Skeletal muscle tissue (tissue), 4 donors: ENCODE measurements at regions not wholly inside any gene's neighbourhood (a gene's known extent, or its start where the extent isn't known, plus 50 kb on each side); places are given as distances from the start of the nearest gene placed in this dataset. TPM values are rescaled to one million over a fixed set of nuclear protein-coding genes. Genes with fewer than 3 reads are reported as not detected.

ENCODE experiments used
- H3K27ac ChIP-seq: one replicate; pipeline ENCODE4 v1.7.0; 2013; ENCODE audit warnings: mild to moderate bottlenecking, low read depth, low read length, inconsistent platforms
- H3K27me3 ChIP-seq, 3 donors: one replicate each; pipeline ENCODE4 v1.7.0; 2013; ENCODE audit warnings: low read length in 3 of 3; ENCODE audit not compliant: control insufficient read depth in 3 of 3, insufficient read depth in 3 of 3
- H3K36me3 ChIP-seq, 3 donors: one replicate each; pipeline ENCODE4 v1.7.0; 2013; ENCODE audit warnings: low read length in 3 of 3; ENCODE audit not compliant: control insufficient read depth in 3 of 3, insufficient read depth in 3 of 3
- H3K4me1 ChIP-seq, 3 donors: one replicate each; pipeline ENCODE4 v1.7.0; 2013; ENCODE audit warnings: low read length in 3 of 3, mild to moderate bottlenecking in 3 of 3; ENCODE audit not compliant: control insufficient read depth in 3 of 3, insufficient read depth in 3 of 3
- H3K4me3 ChIP-seq, 3 donors: one replicate each; pipeline ENCODE4 v1.7.0; 2013; ENCODE audit warnings: low read length in 3 of 3
- H3K9ac ChIP-seq, 3 donors: one replicate each; pipeline ENCODE4 v1.7.0; 2013; ENCODE audit warnings: low read length in 3 of 3, mild to moderate bottlenecking in 3 of 3, moderate library complexity in 2 of 3, low read depth in 1 of 3
- H3K9me3 ChIP-seq, 3 donors: one replicate each; pipeline ENCODE4 v1.7.0; 2013; ENCODE audit warnings: low read length in 3 of 3; ENCODE audit not compliant: control insufficient read depth in 3 of 3
- small RNA-seq: library from RNA; depleted of rRNA; stranded (forward); fragments of <200 nt; gene quantifications from one replicate; pipeline ENCODE3, GENCODE V24; 2014
- donor health status: Osteomylitis.

- H3K27ac ChIP-seq = no peak overlapping the region
- no peak overlapping the region for H3K9ac ChIP-seq
- no peaks in the 10 kb centered on the region for H3K36me3 ChIP-seq
- H3K4me1 ChIP-seq = no peaks in the 10 kb centered on the region
- H3K9me3 ChIP-seq = no peaks in the 10 kb centered on the region
- H3K27me3 ChIP-seq = peaks cover 0 to 3% (median 0%) of the 10 kb centered on the region in 3 donors
- H3K4me3 ChIP-seq = no peak overlapping the region
Observed at GRCh38 chr18:7492385-7492784, 74.7 kb upstream of the PTPRM start.

GRCh38 chr18:7497081-7497480 lies 70.0 kb upstream of the PTPRM start:
- Histone ChIP-seq H3K36me3 (no peaks in the 10 kb centered on the region), H3K9ac (no peak overlapping the region), H3K27ac (no peak overlapping the region), H3K9me3 (no peaks in the 10 kb centered on the region), H3K27me3 (peaks cover 0 to 3% (median 0%) of the 10 kb centered on the region in 3 donors), H3K4me3 (no peak overlapping the region), H3K4me1 (no peaks in the 10 kb centered on the region)

GRCh38 chr18:7511106-7511505 lies 56.0 kb upstream of the PTPRM start:
- no peak overlapping the region for H3K27ac ChIP-seq
- H3K4me1 ChIP-seq = peaks cover 0 to 9% (median 2%) of the 10 kb centered on the region in 3 donors
- no peak overlapping the region for H3K9ac ChIP-seq
- peaks cover 0 to 3% (median 0%) of the 10 kb centered on the region in 3 donors for H3K27me3 ChIP-seq
- H3K4me3 ChIP-seq = no peak overlapping the region
- no peaks in the 10 kb centered on the region for H3K36me3 ChIP-seq
- H3K9me3 ChIP-seq = no peaks in the 10 kb centered on the region

GRCh38 chr18:7512348-7512747 lies 54.8 kb upstream of the PTPRM start:
- H3K4me3 ChIP-seq = no peak overlapping the region
- H3K9ac ChIP-seq = no peak overlapping the region
- H3K9me3 ChIP-seq = no peaks in the 10 kb centered on the region
- H3K4me1 ChIP-seq = peaks cover 0 to 9% (median 2%) of the 10 kb centered on the region in 3 donors
- H3K27ac ChIP-seq = no peak overlapping the region
- peaks cover 0 to 6% (median 0%) of the 10 kb centered on the region in 3 donors for H3K27me3 ChIP-seq
- H3K36me3 ChIP-seq = no peaks in the 10 kb centered on the region

- Histone ChIP-seq H3K27ac (no peak overlapping the region), H3K9ac (no peak overlapping the region), H3K36me3 (no peaks in the 10 kb centered on the region), H3K4me1 (peaks cover 0 to 9% (median 2%) of the 10 kb centered on the region in 3 donors), H3K27me3 (peaks cover 0 to 6% (median 0%) of the 10 kb centered on the region in 3 donors), H3K9me3 (no peaks in the 10 kb centered on the region), H3K4me3 (no peak overlapping the region)
Observed at GRCh38 chr18:7512990-7513389, 54.1 kb upstream of the PTPRM start.

- Histone ChIP-seq H3K36me3 (no peaks in the 10 kb centered on the region), H3K9me3 (no peaks in the 10 kb centered on the region), H3K27me3 (peaks cover 0 to 4% (median 0%) of the 10 kb centered on the region in 3 donors), H3K9ac (no peak overlapping the region), H3K4me1 (peaks cover 0 to 9% (median 2%) of the 10 kb centered on the region in 3 donors), H3K4me3 (no peak overlapping the region), H3K27ac (no peak overlapping the region)
Observed at GRCh38 chr18:7514796-7515440, 52.2 kb upstream of the PTPRM start.

GRCh38 chr18:7516266-7517117 lies 50.6 kb upstream of the PTPRM start:
- Histone ChIP-seq H3K9ac (no peak overlapping the region), H3K4me1 (peaks cover 0 to 9% (median 2%) of the 10 kb centered on the region in 3 donors), H3K36me3 (no peaks in the 10 kb centered on the region), H3K9me3 (no peaks in the 10 kb centered on the region), H3K4me3 (no peak overlapping the region), H3K27me3 (peaks cover 0 to 7% (median 2%) of the 10 kb centered on the region in 3 donors), H3K27ac (no peak overlapping the region)

Small RNA genes lying in the stretch of these regions (small RNA-seq; reads per million reads assigned to genes)
- gene RF00554 = not detected
